ENCODE measurements at regions not wholly inside any gene's neighbourhood (a gene's known extent, or its start where the extent isn't known, plus 50 kb on each side); places are given as distances from the start of the nearest gene placed in this dataset.

- CTCF ChIA-PET: no interaction called here
- BruUV-seq (replicated peaks): no TSS peak
Measured at GRCh38 chr5:97943036-97943435, 760.0 kb upstream of the RIOK2 start.

GRCh38 chr5:97951139-97951538 lies 768.1 kb upstream of the RIOK2 start:
- in situ Hi-C loops (cut with HindIII; ENCODE audit: low pct_unique_long_range_greater_than_20kb, low sequenced_read_pairs) (no loop called here), intact Hi-C loops (cut with micrococcal nuclease; ENCODE audit: unreplicated experiment) (no loop called here)
- H3K27ac ChIP-seq (ENCODE audit: low read length): no peak overlapping the region
- CTCF ChIA-PET: no interaction called here
- no TSS peak for BruUV-seq (replicated peaks)
- no peaks in the 10 kb centered on the region for H3K36me3 ChIP-seq (ENCODE audit: control insufficient read depth, insufficient read depth, low read length)
- POLR2A ChIA-PET: no interaction called here
- H3K4me1 ChIP-seq (ENCODE audit: control insufficient read depth, insufficient read depth, low read length): no peaks in the 10 kb centered on the region
- H3K9me3 ChIP-seq (ENCODE audit: control insufficient read depth, insufficient read depth, low read depth, low read length): no peaks in the 10 kb centered on the region
- ATAC-seq: no peak
- no peak for DNase-seq (ENCODE audit: low read depth, low spot score)
- TF ChIP-seq REST (IDR thresholded peaks at IDR 0.05; ENCODE audit: insufficient read depth in 1 of 2, low read depth in 2 of 2, low read length in 1 of 2): no peak
- no peak for TF ChIP-seq SIN3A (IDR thresholded peaks at IDR 0.05; ENCODE audit: borderline replicate concordance, insufficient read depth, low read depth, low read length)
- no peaks in the 10 kb centered on the region for H3K27me3 ChIP-seq (ENCODE audit: control insufficient read depth, insufficient read depth, low read length)
- H3K4me3 ChIP-seq (ENCODE audit: low read depth in 2 of 2, low read length in 2 of 2): no peak overlapping the region

More at GRCh38 chr5:97943036-97943435, 760.0 kb upstream of the RIOK2 start:
- intact Hi-C loops (cut with micrococcal nuclease; ENCODE audit: unreplicated experiment) (no loop called here), in situ Hi-C loops (cut with HindIII; ENCODE audit: low pct_unique_long_range_greater_than_20kb, low sequenced_read_pairs) (no loop called here)
- DNase-seq (ENCODE audit: low read depth, low spot score): no peak
- Histone ChIP-seq H3K27me3 (ENCODE audit: control insufficient read depth, insufficient read depth, low read length) (no peaks in the 10 kb centered on the region), H3K36me3 (ENCODE audit: control insufficient read depth, insufficient read depth, low read length) (no peaks in the 10 kb centered on the region), H3K4me1 (ENCODE audit: control insufficient read depth, insufficient read depth, low read length) (no peaks in the 10 kb centered on the region), H3K4me3 (ENCODE audit: low read depth in 2 of 2, low read length in 2 of 2) (no peak overlapping the region), H3K9me3 (ENCODE audit: control insufficient read depth, insufficient read depth, low read depth, low read length) (no peaks in the 10 kb centered on the region), H3K27ac (ENCODE audit: low read length) (no peak overlapping the region)
- POLR2A ChIA-PET: no interaction called here
- ATAC-seq: no peak
- TF ChIP-seq CTCF (IDR thresholded peaks at IDR 0.05) (no peak), TCF7L2 (IDR thresholded peaks at IDR 0.05; ENCODE audit: low read depth, low read length) (no peak), REST (IDR thresholded peaks at IDR 0.05; ENCODE audit: insufficient read depth in 1 of 2, low read depth in 2 of 2, low read length in 1 of 2) (no peak), POLR2AphosphoS5 (IDR thresholded peaks at IDR 0.05; ENCODE audit: low read depth, low read length) (no peak), SIN3A (IDR thresholded peaks at IDR 0.05; ENCODE audit: borderline replicate concordance, insufficient read depth, low read depth, low read length) (no peak)
